ENCODE measurements at regions not wholly inside any gene's neighbourhood (a gene's known extent, or its start where the extent isn't known, plus 50 kb on each side); places are given as distances from the start of the nearest gene placed in this dataset.

- H3K27me3 ChIP-seq = no peaks in the 10 kb centered on the region
- no peak for DNase-seq (ENCODE audit: low spot score in 2 of 2)
- H3K4me1 ChIP-seq = no peaks in the 10 kb centered on the region
- intact Hi-C loops (cut with DNase I) = no loop called here
- H3K4me3 ChIP-seq = no peak overlapping the region
- H3K36me3 ChIP-seq = no peaks in the 10 kb centered on the region
- TF ChIP-seq CTCF (IDR thresholded peaks at IDR 0.05) = no peak
- no peak overlapping the region for H3K27ac ChIP-seq
- H3K9me3 ChIP-seq = no peaks in the 10 kb centered on the region
Measured at GRCh38 chr12:69099201-69099837, 140.1 kb upstream of the CPSF6 start.

DNA sequence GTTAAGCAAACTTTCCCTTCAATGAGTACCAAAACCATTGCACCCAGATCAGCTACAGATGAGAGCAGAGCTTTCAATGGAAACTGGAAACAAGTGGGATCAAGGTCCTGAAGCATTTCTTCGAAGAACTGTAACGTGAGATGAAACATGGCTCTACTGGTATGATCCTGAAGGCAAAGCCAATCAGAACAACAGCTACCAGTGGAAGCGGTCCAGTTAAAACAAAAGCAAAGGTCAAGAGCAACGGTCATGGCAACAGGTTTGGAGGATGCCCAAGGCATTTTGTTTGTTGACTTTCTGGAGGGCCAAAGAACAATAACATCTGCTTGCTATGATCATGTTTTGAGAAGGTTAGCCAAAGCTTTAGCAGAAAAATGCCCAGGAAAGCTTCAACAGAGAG lies 137.9 kb upstream of the CPSF6 start:
- Histone ChIP-seq H3K4me3 (no peak overlapping the region), H3K27me3 (no peaks in the 10 kb centered on the region), H3K36me3 (no peaks in the 10 kb centered on the region), H3K27ac (no peak overlapping the region), H3K4me1 (no peaks in the 10 kb centered on the region), H3K9me3 (no peaks in the 10 kb centered on the region)
- no peak for DNase-seq (ENCODE audit: low spot score in 2 of 2)
- no peak for TF ChIP-seq CTCF (IDR thresholded peaks at IDR 0.05)
- intact Hi-C loops (cut with DNase I) = no loop called here

DNA sequence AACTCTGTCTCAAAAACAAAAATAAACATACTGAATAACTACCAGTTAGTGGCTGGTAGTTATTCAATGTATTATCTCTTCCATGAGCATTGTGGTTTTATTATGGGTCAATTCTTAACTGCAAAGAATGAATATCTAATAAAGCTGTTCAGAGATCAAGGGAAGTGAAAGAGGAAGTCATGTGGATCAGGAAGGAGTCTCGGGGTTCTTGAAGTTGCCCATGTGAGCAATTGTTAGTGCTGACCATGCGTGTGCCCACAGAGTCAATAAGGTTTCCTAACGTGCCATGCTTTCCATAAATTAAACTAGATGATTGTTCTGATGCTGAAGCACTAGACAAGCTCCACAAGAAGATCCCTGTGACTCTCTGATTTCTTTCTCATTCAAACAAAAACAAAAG lies 136.5 kb upstream of the CPSF6 start:
- H3K27me3 ChIP-seq = no peaks in the 10 kb centered on the region
- TF ChIP-seq CTCF (IDR thresholded peaks at IDR 0.05) = no peak
- no peak for DNase-seq (ENCODE audit: low spot score in 2 of 2)
- no peak overlapping the region for H3K27ac ChIP-seq
- no peaks in the 10 kb centered on the region for H3K36me3 ChIP-seq
- H3K4me3 ChIP-seq = no peak overlapping the region
- no peaks in the 10 kb centered on the region for H3K4me1 ChIP-seq
- intact Hi-C loops (cut with DNase I) = no loop called here
- no peaks in the 10 kb centered on the region for H3K9me3 ChIP-seq

- Histone ChIP-seq H3K4me1 (no peaks in the 10 kb centered on the region), H3K4me3 (no peak overlapping the region), H3K36me3 (no peaks in the 10 kb centered on the region), H3K27ac (no peak overlapping the region), H3K9me3 (no peaks in the 10 kb centered on the region), H3K27me3 (no peaks in the 10 kb centered on the region)
- no peak for DNase-seq (ENCODE audit: low spot score in 2 of 2)
- intact Hi-C loops (cut with DNase I) = no loop called here
- no peak for TF ChIP-seq CTCF (IDR thresholded peaks at IDR 0.05)
Measured at GRCh38 chr12:69105101-69105962, 134.0 kb upstream of the CPSF6 start.

- no peak for DNase-seq (ENCODE audit: low spot score in 2 of 2)
- Histone ChIP-seq H3K4me1 (no peaks in the 10 kb centered on the region), H3K36me3 (no peaks in the 10 kb centered on the region), H3K27me3 (no peaks in the 10 kb centered on the region), H3K9me3 (no peaks in the 10 kb centered on the region), H3K4me3 (no peak overlapping the region), H3K27ac (no peak overlapping the region)
- TF ChIP-seq CTCF (IDR thresholded peaks at IDR 0.05) = no peak
- intact Hi-C loops (cut with DNase I) = no loop called here
Measured at GRCh38 chr12:69106482-69107118, 132.8 kb upstream of the CPSF6 start.

All from ascending aorta (tissue), 2 donors.